GM21515 (cell line): ENCODE measurements at regions not wholly inside any gene's neighbourhood (a gene's known extent, or its start where the extent isn't known, plus 50 kb on each side); places are given as distances from the start of the nearest gene placed in this dataset.

Experiments used
- ATAC-seq: cut with Tn5 transposase; IDR thresholded peaks from one replicate; pipeline ENCODE4 v1.9.1; 2021; ENCODE audit not compliant: unreplicated experiment

GRCh38 chr11:128367573-128367972, 219.8 kb downstream of the ETS1 start:
- ATAC-seq, result peak; percentile 82

GRCh38 chr11:128365044-128365443, 222.3 kb downstream of the ETS1 start:
- ATAC-seq, result no peak

- no peak for ATAC-seq
Measured at GRCh38 chr11:128361451-128362020, 225.8 kb downstream of the ETS1 start.

GRCh38 chr11:128359515-128359914, 227.8 kb downstream of the ETS1 start:
- no peak for ATAC-seq

GRCh38 chr11:128357073-128357472, 230.3 kb downstream of the ETS1 start:
- no peak for ATAC-seq

- no peak for ATAC-seq
Measured at GRCh38 chr11:128355558-128355957, 231.8 kb downstream of the ETS1 start.

- ATAC-seq, result no peak
Measured at GRCh38 chr11:128354476-128354875, 232.9 kb downstream of the ETS1 start.

GRCh38 chr11:128351168-128351567, 236.2 kb downstream of the ETS1 start:
- ATAC-seq, result no peak

GRCh38 chr11:128349650-128350299, 237.6 kb downstream of the ETS1 start:
- ATAC-seq, result no peak

- ATAC-seq, result no peak
Measured at GRCh38 chr11:128346804-128347203, 240.6 kb downstream of the ETS1 start.

- ATAC-seq, result no peak
Measured at GRCh38 chr11:128345316-128345715, 242.0 kb downstream of the ETS1 start.

GRCh38 chr11:128343870-128344269, 243.5 kb downstream of the ETS1 start:
- ATAC-seq, result no peak

- ATAC-seq, result peak; percentile 31
Measured at GRCh38 chr11:128343135-128343514, 244.2 kb downstream of the ETS1 start.

- peak; percentile 95 for ATAC-seq
Measured at GRCh38 chr11:128342511-128343134, 244.7 kb downstream of the ETS1 start.

- ATAC-seq, result no peak
Measured at GRCh38 chr11:128341280-128342248, 245.8 kb downstream of the ETS1 start.

- ATAC-seq, result no peak
Measured at GRCh38 chr11:128339792-128340191, 247.6 kb downstream of the ETS1 start.

- no peak for ATAC-seq
Measured at GRCh38 chr11:128338811-128339210, 248.5 kb downstream of the ETS1 start.

- no peak for ATAC-seq
Measured at GRCh38 chr11:128336203-128336602, 251.2 kb downstream of the ETS1 start.

GRCh38 chr11:128335729-128336128, 251.6 kb downstream of the ETS1 start:
- no peak for ATAC-seq

GRCh38 chr11:128334311-128335044, 252.9 kb downstream of the ETS1 start:
- no peak for ATAC-seq

- no peak for ATAC-seq
Measured at GRCh38 chr11:128331317-128331716, 256.0 kb downstream of the ETS1 start.
